ENCODE measurements at regions not wholly inside any gene's neighbourhood (a gene's known extent, or its start where the extent isn't known, plus 50 kb on each side); places are given as distances from the start of the nearest gene placed in this dataset.

DNA sequence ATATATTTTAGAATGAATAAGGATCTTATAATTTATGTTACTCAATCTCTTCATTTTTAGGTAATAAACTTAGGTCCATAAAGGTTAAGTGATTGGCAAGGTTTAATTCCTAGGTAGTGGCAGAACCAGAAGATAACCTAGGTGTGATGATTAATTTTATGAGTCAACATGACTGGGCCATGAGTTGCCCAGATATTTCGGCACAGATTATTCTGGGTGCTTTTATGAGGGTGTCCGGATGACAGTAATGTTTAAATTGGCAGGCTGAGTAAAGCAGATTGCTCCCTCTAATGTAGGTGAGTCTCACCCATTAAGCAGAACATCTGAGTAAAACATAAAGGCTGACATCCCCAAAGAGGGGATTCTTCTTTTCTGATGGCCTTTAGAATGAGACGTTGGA, 1349.3 kb upstream of the CELF2 start:
- TF ChIP-seq CTCF (IDR thresholded peaks at IDR 0.05; ENCODE audit: low read depth, low read length, missing input control) (no peak), YY1 (IDR thresholded peaks at IDR 0.05) (no peak)
